ENCODE measurements at regions not wholly inside any gene's neighbourhood (a gene's known extent, or its start where the extent isn't known, plus 50 kb on each side); places are given as distances from the start of the nearest gene placed in this dataset.

DNA sequence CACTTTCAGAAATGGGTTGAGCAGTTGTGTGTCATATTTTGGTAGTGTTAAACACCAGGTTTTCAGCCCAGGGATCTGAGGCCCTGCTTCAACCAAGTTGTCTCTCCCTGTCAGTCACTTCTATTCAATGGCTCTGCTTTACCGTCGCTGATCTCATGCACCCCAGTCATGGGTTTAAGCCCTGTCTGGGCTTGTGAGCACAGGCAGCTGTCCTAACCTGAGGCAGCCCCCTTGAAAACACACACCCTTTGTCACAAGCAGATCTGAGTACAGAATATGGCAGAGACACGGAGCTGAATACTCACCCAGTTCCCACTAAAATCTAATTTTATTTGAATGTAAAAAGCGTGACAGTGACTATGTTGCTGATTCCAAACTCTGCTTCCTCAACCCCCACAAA, 110.6 kb upstream of the GLI3 start:
- no peak overlapping the region for H3K4me3 ChIP-seq (ENCODE audit: low read depth, low read length)
- peaks cover 1% of the 10 kb centered on the region; the same call in 1 of the 2 replicates for H3K27me3 ChIP-seq (ENCODE audit: control insufficient read depth, insufficient read depth, low read length)
- TF ChIP-seq, protein P1, sequence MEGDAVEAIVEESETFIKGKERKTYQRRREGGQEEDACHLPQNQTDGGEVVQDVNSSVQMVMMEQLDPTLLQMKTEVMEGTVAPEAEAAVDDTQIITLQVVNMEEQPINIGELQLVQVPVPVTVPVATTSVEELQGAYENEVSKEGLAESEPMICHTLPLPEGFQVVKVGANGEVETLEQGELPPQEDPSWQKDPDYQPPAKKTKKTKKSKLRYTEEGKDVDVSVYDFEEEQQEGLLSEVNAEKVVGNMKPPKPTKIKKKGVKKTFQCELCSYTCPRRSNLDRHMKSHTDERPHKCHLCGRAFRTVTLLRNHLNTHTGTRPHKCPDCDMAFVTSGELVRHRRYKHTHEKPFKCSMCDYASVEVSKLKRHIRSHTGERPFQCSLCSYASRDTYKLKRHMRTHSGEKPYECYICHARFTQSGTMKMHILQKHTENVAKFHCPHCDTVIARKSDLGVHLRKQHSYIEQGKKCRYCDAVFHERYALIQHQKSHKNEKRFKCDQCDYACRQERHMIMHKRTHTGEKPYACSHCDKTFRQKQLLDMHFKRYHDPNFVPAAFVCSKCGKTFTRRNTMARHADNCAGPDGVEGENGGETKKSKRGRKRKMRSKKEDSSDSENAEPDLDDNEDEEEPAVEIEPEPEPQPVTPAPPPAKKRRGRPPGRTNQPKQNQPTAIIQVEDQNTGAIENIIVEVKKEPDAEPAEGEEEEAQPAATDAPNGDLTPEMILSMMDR (IDR thresholded peaks at IDR 0.05; ENCODE audit: insufficient read depth, low read depth, low read length) = no peak
- ChIA-PET CTCF (no interaction called here), POLR2A (no interaction called here)
- no peaks in the 10 kb centered on the region for H3K36me3 ChIP-seq (ENCODE audit: control insufficient read depth, insufficient read depth, low read length)
- no peak for DNase-seq (ENCODE audit: low read depth)

DNA sequence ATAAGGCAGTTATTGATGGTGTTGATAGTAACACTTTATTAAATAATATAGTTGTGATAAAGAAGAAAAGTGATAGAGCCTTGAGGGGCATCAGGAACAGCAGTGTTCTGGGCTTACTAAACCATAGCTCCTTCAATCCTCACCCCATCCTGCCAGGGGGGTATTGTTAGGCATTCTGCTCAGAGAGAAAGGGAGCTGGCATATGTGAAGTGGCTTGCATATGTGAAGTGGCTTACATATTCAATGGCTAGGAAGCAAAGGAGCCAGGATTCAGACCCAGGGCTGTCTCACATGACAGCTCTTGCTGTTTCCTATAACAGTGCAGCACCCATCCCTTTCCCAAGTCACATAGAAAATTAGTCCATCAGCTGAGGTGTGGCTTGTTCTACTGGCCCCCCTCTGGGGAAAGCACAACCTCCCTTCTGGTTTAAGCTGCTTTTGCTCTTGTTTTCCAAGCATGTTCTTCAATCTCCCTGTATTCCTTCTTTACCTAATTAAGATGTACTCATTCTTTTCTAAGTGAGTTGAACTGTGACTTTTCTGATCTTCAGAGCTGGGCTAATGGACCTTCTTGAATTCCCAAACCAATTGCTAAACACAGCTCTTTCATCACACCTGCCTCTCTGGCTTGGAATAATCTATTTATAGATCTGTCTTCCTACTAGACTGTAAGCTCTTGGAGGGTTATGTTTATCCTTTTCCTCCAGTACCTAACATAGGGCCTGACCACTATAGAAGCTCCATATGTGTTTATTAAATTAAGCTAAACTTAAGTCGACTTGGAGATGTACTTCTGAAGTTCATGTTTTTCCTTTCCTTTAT, 108.7 kb upstream of the GLI3 start:
- Histone ChIP-seq H3K36me3 (ENCODE audit: control insufficient read depth, insufficient read depth, low read length) (no peaks in the 10 kb centered on the region), H3K4me3 (ENCODE audit: low read depth, low read length) (no peak overlapping the region), H3K27me3 (ENCODE audit: control insufficient read depth, insufficient read depth, low read length) (peaks cover 1% of the 10 kb centered on the region; the same call in 1 of the 2 replicates)
- ChIA-PET POLR2A (no interaction called here), CTCF (interaction anchor here (0.6 to 2.1 kb wide), 3 partner anchors 330 to 405 kb away, joined by 3 to 5 read pairs (median 3); no protein-coding TSS in a partner anchor)
- TF ChIP-seq, protein P1 (IDR thresholded peaks at IDR 0.05; ENCODE audit: insufficient read depth, low read depth, low read length) = no peak
- no peak for DNase-seq (ENCODE audit: low read depth)

DNA sequence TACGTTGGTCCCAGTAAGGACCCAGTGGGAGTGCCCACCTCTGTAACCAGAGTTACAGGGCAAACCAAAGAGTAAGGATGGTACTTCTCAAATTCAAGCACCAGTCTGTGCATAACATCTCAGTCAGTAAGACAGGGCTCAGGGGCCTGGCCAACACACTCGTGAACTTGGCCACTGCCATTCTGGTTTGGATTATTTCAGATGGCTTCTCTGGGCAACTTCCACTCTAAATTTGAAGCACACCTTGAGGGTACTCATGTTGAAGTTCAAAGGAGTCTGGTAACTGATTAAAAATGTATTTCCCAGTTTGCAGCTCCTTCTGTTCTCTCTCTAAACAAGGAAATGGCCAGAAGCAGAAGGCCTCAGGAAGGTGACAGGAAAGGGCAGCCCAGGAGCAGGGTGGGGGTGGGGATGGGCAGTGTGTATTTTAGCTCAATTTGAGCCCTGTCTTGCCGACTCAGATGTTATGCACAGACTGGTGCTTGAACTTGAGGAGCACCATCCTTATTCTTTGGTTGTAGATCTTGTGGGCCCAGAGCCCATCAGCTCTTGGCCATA, 107.3 kb upstream of the GLI3 start:
- H3K4me3 ChIP-seq (ENCODE audit: low read depth, low read length) = no peak overlapping the region
- no peak for DNase-seq (ENCODE audit: low read depth)
- TF ChIP-seq, protein P1 (IDR thresholded peaks at IDR 0.05; ENCODE audit: insufficient read depth, low read depth, low read length) = no peak
- ChIA-PET POLR2A (no interaction called here), CTCF (no interaction called here)
- peaks cover 1% of the 10 kb centered on the region; the same call in 1 of the 2 replicates for H3K27me3 ChIP-seq (ENCODE audit: control insufficient read depth, insufficient read depth, low read length)
- H3K36me3 ChIP-seq (ENCODE audit: control insufficient read depth, insufficient read depth, low read length) = no peaks in the 10 kb centered on the region

DNA sequence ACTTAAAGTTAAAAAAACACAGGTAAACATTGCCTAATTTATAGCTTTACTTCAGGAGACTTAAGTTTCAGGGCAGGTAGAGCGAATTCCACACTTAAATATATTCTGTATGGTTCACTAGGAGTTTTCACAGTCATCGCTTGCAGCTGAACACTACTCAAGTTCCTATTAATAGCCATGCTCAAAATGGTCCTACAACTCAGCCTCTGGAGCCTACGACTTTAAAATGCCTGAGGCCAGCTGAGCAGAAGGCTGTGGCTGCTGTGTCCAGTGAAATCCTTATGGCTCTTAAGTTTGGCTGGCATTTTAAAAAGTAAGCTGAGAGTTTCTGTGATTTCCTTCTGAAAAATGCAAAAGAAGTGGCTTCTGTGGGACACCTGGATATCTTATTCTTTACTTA, 105.4 kb upstream of the GLI3 start:
- Histone ChIP-seq H3K4me3 (ENCODE audit: low read depth, low read length) (no peak overlapping the region), H3K27me3 (ENCODE audit: control insufficient read depth, insufficient read depth, low read length) (peaks cover 1% of the 10 kb centered on the region; the same call in 1 of the 2 replicates), H3K36me3 (ENCODE audit: control insufficient read depth, insufficient read depth, low read length) (no peaks in the 10 kb centered on the region)
- TF ChIP-seq, protein P1 (IDR thresholded peaks at IDR 0.05; ENCODE audit: insufficient read depth, low read depth, low read length) = no peak
- ChIA-PET CTCF (interaction anchor here (1.7 kb wide), 1 partner anchor 8 kb away, joined by 3 read pairs; no protein-coding TSS in a partner anchor), POLR2A (no interaction called here)
- no peak for DNase-seq (ENCODE audit: low read depth)

DNA sequence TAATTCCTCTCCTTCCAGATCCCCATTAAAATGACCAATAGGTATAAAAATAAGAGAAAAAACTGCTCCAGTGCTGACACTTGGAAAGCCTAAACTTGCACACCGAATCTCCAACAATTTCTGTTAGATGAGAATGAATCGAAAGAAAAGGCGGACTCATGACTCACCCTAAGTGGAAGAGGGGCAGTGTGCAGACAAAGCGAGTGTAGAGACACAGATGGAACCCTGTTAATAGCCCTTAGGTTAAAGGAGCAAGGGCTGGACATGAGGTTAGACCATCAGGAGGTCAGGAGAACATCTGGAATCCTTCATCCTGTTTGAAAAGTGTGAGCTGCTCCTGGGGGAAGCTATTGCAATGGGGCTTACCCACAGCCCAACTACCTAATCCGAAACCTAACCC, 103.4 kb upstream of the GLI3 start:
- no peak overlapping the region for H3K4me3 ChIP-seq (ENCODE audit: low read depth, low read length)
- peaks cover 1% of the 10 kb centered on the region; the same call in 1 of the 2 replicates for H3K27me3 ChIP-seq (ENCODE audit: control insufficient read depth, insufficient read depth, low read length)
- no peak for DNase-seq (ENCODE audit: low read depth)
- ChIA-PET POLR2A (no interaction called here), CTCF (no interaction called here)
- H3K36me3 ChIP-seq (ENCODE audit: control insufficient read depth, insufficient read depth, low read length) = no peaks in the 10 kb centered on the region
- TF ChIP-seq, protein P1 (IDR thresholded peaks at IDR 0.05; ENCODE audit: insufficient read depth, low read depth, low read length) = no peak

All from BJ (cell line).